ENCODE measurements at regions not wholly inside any gene's neighbourhood (a gene's known extent, or its start where the extent isn't known, plus 50 kb on each side); places are given as distances from the start of the nearest gene placed in this dataset.

DNA sequence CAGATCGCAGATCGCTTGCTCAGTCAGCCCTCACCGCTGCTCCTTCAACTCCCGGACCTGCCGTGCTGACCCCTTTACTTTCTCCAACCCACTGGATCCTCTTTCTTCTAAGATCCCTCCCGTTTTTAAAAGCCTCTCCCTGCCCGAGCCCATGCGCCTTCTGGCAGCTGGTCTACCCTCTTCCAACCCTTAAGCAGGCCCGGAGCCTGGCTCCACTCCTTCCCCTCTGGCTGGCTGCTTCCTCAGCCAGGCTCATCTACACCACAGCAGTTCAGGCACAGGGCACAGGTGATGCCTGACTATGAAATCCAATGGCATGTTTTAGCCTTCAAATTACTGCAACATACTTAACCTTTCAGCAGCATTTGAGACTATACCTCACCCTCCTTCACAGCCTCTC, 63.8 kb upstream of the PABPC3 start:
- TF ChIP-seq, protein P1, sequence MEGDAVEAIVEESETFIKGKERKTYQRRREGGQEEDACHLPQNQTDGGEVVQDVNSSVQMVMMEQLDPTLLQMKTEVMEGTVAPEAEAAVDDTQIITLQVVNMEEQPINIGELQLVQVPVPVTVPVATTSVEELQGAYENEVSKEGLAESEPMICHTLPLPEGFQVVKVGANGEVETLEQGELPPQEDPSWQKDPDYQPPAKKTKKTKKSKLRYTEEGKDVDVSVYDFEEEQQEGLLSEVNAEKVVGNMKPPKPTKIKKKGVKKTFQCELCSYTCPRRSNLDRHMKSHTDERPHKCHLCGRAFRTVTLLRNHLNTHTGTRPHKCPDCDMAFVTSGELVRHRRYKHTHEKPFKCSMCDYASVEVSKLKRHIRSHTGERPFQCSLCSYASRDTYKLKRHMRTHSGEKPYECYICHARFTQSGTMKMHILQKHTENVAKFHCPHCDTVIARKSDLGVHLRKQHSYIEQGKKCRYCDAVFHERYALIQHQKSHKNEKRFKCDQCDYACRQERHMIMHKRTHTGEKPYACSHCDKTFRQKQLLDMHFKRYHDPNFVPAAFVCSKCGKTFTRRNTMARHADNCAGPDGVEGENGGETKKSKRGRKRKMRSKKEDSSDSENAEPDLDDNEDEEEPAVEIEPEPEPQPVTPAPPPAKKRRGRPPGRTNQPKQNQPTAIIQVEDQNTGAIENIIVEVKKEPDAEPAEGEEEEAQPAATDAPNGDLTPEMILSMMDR (IDR thresholded peaks at IDR 0.05; ENCODE audit: low read length) = no peak
- no peak for TF ChIP-seq EZH2 (optimal IDR thresholded peaks at IDR 0.05; ENCODE audit: low read depth, low read length)

All from MM.1S (cell line).